ENCODE measurements at regions not wholly inside any gene's neighbourhood (a gene's known extent, or its start where the extent isn't known, plus 50 kb on each side); places are given as distances from the start of the nearest gene placed in this dataset.

DNA sequence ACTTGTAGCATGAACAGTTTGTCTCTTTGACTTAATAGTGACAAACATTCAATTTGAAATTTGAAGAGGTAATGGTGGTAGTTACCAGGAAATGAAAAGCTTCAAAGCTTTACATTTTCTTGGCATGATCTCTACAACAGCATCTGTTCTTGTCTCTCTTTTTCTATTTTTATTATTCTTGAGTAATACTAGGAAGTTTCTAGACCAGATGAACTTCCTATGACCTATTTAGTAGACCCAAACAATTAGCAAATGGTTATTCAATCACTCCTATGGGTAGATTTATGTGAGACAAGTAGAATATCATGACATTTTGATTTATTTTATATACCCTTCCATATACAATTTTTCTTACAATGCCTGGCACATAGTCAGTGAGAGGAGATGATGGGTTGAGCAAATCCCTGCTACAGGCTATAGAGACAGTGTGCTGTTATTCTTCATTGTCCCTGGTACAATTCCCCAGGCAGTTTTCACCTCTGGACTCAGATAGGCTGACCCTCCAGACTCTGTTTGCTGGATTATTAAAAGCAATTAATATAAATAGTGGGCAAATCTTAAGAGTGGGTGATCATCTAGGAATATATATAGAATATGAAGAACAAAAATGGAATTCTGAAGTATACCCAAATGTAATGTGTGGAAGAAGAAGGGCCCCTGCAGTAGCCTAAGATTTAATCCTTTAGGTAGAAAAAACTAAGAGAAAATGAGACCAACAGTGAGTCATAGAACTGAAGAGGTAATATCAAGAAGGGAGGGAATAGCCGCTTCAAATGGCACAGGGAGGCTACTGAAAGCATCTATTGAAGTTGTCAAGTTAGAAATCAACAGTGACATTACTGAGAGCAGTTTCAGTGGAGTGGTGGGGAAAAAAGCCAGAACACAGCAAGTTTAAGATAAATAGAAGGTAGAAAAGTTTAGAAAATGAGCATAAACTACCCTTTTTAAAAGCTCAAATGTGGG is 512.0 kb downstream of the FOXG1 start:
- WGBS: 44% methylated on average over 1 of the region's 1 CpG
- no peak for DNase-seq (ENCODE audit: low spot score in 2 of 2)

DNA sequence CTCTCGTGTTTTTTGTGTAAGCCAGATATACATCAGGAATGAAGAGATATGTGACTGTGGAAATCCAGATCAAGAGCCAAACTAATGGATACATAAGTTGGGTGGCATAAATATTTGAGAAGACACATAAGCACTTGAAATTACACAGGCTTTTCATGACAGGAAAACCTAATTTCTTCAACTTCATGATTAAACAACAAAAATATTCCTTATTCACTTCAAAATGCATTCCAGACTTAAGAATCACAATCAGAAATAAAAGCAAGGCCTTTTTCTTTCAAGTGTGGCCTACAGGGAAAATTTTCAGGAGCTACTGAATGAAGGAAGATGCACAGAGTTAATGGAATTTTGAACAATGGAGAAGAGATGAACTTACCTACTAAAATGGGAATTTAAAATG is 515.6 kb downstream of the FOXG1 start:
- 29% methylated on average over 1 of the region's 1 CpG for WGBS
- Histone ChIP-seq H3K9me3 (no peaks in the 10 kb centered on the region), H3K27me3 (no peaks in the 10 kb centered on the region), H3K27ac (no peak overlapping the region), H3K36me3 (no peaks in the 10 kb centered on the region), H3K4me1 (no peaks in the 10 kb centered on the region), H3K4me3 (no peak overlapping the region)
- DNase-seq (ENCODE audit: low spot score in 2 of 2): no peak
- no peak for TF ChIP-seq POLR2A (IDR thresholded peaks at IDR 0.05)
- no peak for TF ChIP-seq EP300 (IDR thresholded peaks at IDR 0.05)
- TF ChIP-seq, protein P1, sequence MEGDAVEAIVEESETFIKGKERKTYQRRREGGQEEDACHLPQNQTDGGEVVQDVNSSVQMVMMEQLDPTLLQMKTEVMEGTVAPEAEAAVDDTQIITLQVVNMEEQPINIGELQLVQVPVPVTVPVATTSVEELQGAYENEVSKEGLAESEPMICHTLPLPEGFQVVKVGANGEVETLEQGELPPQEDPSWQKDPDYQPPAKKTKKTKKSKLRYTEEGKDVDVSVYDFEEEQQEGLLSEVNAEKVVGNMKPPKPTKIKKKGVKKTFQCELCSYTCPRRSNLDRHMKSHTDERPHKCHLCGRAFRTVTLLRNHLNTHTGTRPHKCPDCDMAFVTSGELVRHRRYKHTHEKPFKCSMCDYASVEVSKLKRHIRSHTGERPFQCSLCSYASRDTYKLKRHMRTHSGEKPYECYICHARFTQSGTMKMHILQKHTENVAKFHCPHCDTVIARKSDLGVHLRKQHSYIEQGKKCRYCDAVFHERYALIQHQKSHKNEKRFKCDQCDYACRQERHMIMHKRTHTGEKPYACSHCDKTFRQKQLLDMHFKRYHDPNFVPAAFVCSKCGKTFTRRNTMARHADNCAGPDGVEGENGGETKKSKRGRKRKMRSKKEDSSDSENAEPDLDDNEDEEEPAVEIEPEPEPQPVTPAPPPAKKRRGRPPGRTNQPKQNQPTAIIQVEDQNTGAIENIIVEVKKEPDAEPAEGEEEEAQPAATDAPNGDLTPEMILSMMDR (IDR thresholded peaks at IDR 0.05): no peak
- no peak for TF ChIP-seq POLR2AphosphoS5 (IDR thresholded peaks at IDR 0.05)

More for the DNA sequence above, 512.0 kb downstream of the FOXG1 start:
- no peak overlapping the region for H3K4me3 ChIP-seq
- no peaks in the 10 kb centered on the region for H3K4me1 ChIP-seq
- H3K27ac ChIP-seq: no peak overlapping the region
- no peaks in the 10 kb centered on the region for H3K36me3 ChIP-seq
- H3K9me3 ChIP-seq: no peaks in the 10 kb centered on the region
- TF ChIP-seq POLR2A (IDR thresholded peaks at IDR 0.05): no peak
- TF ChIP-seq POLR2AphosphoS5 (IDR thresholded peaks at IDR 0.05): no peak
- TF ChIP-seq, protein P1 (IDR thresholded peaks at IDR 0.05): no peak
- TF ChIP-seq EP300 (IDR thresholded peaks at IDR 0.05): no peak
- H3K27me3 ChIP-seq: no peaks in the 10 kb centered on the region

- Histone ChIP-seq H3K27me3 (no peaks in the 10 kb centered on the region), H3K4me1 (no peaks in the 10 kb centered on the region), H3K27ac (no peak overlapping the region), H3K4me3 (no peak overlapping the region), H3K9me3 (peaks cover 12% of the 10 kb centered on the region), H3K36me3 (no peaks in the 10 kb centered on the region)
- DNase-seq (ENCODE audit: low spot score in 2 of 2): no peak
- TF ChIP-seq POLR2A (IDR thresholded peaks at IDR 0.05): no peak
- no peak for TF ChIP-seq POLR2AphosphoS5 (IDR thresholded peaks at IDR 0.05)
- TF ChIP-seq EP300 (IDR thresholded peaks at IDR 0.05): no peak
- TF ChIP-seq, protein P1 (IDR thresholded peaks at IDR 0.05): no peak
- WGBS: 87% methylated on average over 2 of the region's 2 CpGs
Measured at GRCh38 chr14:29290441-29290840, 523.9 kb downstream of the FOXG1 start.

DNA sequence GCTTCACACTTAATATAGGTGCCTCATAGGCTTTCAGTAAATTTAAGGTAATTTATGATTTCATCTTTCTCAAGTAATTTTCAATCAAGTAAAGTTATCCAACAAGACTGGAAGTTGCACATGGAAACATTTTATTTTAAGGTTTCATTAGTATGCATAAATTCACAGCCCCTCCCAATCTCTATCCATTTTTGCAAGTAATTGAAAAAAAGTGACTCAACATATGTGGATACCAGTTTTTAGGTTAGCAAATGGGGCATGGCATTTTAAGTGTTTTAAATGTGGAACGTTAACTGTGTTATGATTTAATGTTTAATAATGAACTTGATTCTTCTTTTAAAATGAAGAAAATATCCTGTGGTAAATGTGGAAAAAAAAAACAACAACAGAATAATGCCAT is 532.8 kb downstream of the FOXG1 start:
- H3K4me3 ChIP-seq: no peak overlapping the region
- TF ChIP-seq, protein P1 (IDR thresholded peaks at IDR 0.05): no peak
- TF ChIP-seq EP300 (IDR thresholded peaks at IDR 0.05) (no peak), POLR2A (IDR thresholded peaks at IDR 0.05) (no peak), POLR2AphosphoS5 (IDR thresholded peaks at IDR 0.05) (no peak)
- WGBS: 92% methylated on average over 1 of the region's 1 CpG
- no peak overlapping the region for H3K27ac ChIP-seq
- H3K4me1 ChIP-seq: no peaks in the 10 kb centered on the region
- no peak for DNase-seq (ENCODE audit: low spot score in 2 of 2)
- H3K27me3 ChIP-seq: no peaks in the 10 kb centered on the region
- H3K9me3 ChIP-seq: peaks cover 8% of the 10 kb centered on the region
- no peaks in the 10 kb centered on the region for H3K36me3 ChIP-seq

- H3K4me3 ChIP-seq: no peak overlapping the region
- DNase-seq (ENCODE audit: low spot score in 2 of 2): no peak
- H3K4me1 ChIP-seq: no peaks in the 10 kb centered on the region
- TF ChIP-seq POLR2A (IDR thresholded peaks at IDR 0.05) (no peak), POLR2AphosphoS5 (IDR thresholded peaks at IDR 0.05) (no peak), EP300 (IDR thresholded peaks at IDR 0.05) (no peak)
- TF ChIP-seq, protein P1 (IDR thresholded peaks at IDR 0.05): no peak
- no peaks in the 10 kb centered on the region for H3K27me3 ChIP-seq
- no peaks in the 10 kb centered on the region for H3K36me3 ChIP-seq
- H3K27ac ChIP-seq: no peak overlapping the region
- no peaks in the 10 kb centered on the region for H3K9me3 ChIP-seq
Measured at GRCh38 chr14:29301571-29301970, 535.0 kb downstream of the FOXG1 start.

Data from suprapubic skin (tissue), 4 donors.